GM23338 (cell line): ENCODE measurements at regions not wholly inside any gene's neighbourhood (a gene's known extent, or its start where the extent isn't known, plus 50 kb on each side); places are given as distances from the start of the nearest gene placed in this dataset.

Experiments used
- ATAC-seq: fragments of 200-7000 bp; cut with Tn5 transposase; 3 replicates; pipeline ENCODE4 v1.9.1; 2020
- DNase-seq: peaks from one replicate; pipeline ENCODE4 v3.0.0-alpha.2; 2015; ENCODE audit warnings: low spot score
- H2AFZ ChIP-seq: fragments of 200-600 bp; sonication (generic); 2 replicates; pipeline ENCODE4 v1.8.0; 2016; ENCODE audit warnings: antibody characterized with exemption, mild to moderate bottlenecking, moderate library complexity
- H3F3A ChIP-seq: fragments of 200-600 bp; sonication (generic); replicated peaks from 2 replicates; pipeline ENCODE4 v1.8.0; 2017; ENCODE audit warnings: antibody characterized with exemption, mixed run types, low read depth
- H3K27ac ChIP-seq: fragments of 200-600 bp; sonication (generic); 2 replicates; pipeline ENCODE4 v1.6.1; 2016; ENCODE audit warnings: low read depth
- H3K27me3 ChIP-seq: fragments of 200-600 bp; sonication (generic); 2 replicates; pipeline ENCODE4 v1.8.0; 2016; ENCODE audit warnings: mild to moderate bottlenecking, mixed run types, moderate library complexity; ENCODE audit not compliant: insufficient read depth
- H3K36me3 ChIP-seq: fragments of 200-600 bp; sonication (generic); 2 replicates; pipeline ENCODE4 v1.8.0; 2016; ENCODE audit warnings: mild to moderate bottlenecking; ENCODE audit not compliant: insufficient read depth
- H3K4me1 ChIP-seq: fragments of 200-600 bp; sonication (generic); 2 replicates; pipeline ENCODE4 v1.8.0; 2016; ENCODE audit warnings: mild to moderate bottlenecking, moderate library complexity; ENCODE audit not compliant: insufficient read depth
- H3K4me2 ChIP-seq: fragments of 200-600 bp; sonication (generic); 2 replicates; pipeline ENCODE4 v1.7.1; 2017; ENCODE audit warnings: mixed run types
- H3K4me3 ChIP-seq: fragments of 200-600 bp; sonication (generic); 2 replicates; pipeline ENCODE4 v1.6.1; 2016; ENCODE audit warnings: mixed run types
- H3K79me2 ChIP-seq: fragments of 200-600 bp; sonication (generic); replicated peaks from 2 replicates; pipeline ENCODE4 v1.8.0; 2017; ENCODE audit warnings: mild to moderate bottlenecking; ENCODE audit not compliant: insufficient read depth
- H3K9me2 ChIP-seq: fragments of 200-600 bp; sonication (generic); 2 replicates; pipeline ENCODE4 v1.8.0; 2017; ENCODE audit not compliant: insufficient read depth
- H4K20me1 ChIP-seq: fragments of 200-600 bp; sonication (generic); replicated peaks from 2 replicates; pipeline ENCODE4 v1.8.0; 2017; ENCODE audit warnings: mild to moderate bottlenecking; ENCODE audit not compliant: insufficient read depth
- H3K27ac Mint-ChIP-seq: 2 replicates; pipeline ENCODE4 v1.8.0; 2020; ENCODE audit warnings: inconsistent platforms, mild to moderate bottlenecking, moderate library complexity, mixed read lengths
- H3K27me3 Mint-ChIP-seq: 3 replicates; pipeline ENCODE4 v1.8.0; 2022; ENCODE audit warnings: low read depth, mild to moderate bottlenecking, moderate library complexity, mixed read lengths, inconsistent platforms; ENCODE audit not compliant: insufficient read depth, poor library complexity
- H3K36me3 Mint-ChIP-seq: 3 replicates; pipeline ENCODE4 v1.8.0; 2021; ENCODE audit warnings: low read depth, mild to moderate bottlenecking, inconsistent platforms, moderate library complexity, mixed read lengths
- H3K4me1 Mint-ChIP-seq: 3 replicates; pipeline ENCODE4 v1.8.0; 2020; ENCODE audit warnings: mild to moderate bottlenecking, inconsistent platforms, mixed read lengths
- H3K4me3 Mint-ChIP-seq: 3 replicates; pipeline ENCODE4 v1.8.0; 2021; ENCODE audit warnings: moderate library complexity, mild to moderate bottlenecking, inconsistent platforms, mixed read lengths
- H3K9me3 Mint-ChIP-seq: 3 replicates; pipeline ENCODE4 v1.8.0; 2020; ENCODE audit warnings: moderate library complexity, mild to moderate bottlenecking, inconsistent platforms, mixed read lengths
- CTCF ChIP-seq, 2 experiments: fragments of 200-600 bp in 1 of 2; sonication (generic) in 1 of 2; conservative IDR thresholded peaks; 2 replicates each; pipeline versions ENCODE4 v1.5.1 to v1.6.1; 2016 to 2017; ENCODE audit warnings: antibody characterized with exemption in 2 of 2, low read depth in 2 of 2, mild to moderate bottlenecking in 2 of 2, moderate library complexity in 1 of 2
- EZH2 ChIP-seq: fragments of 200-600 bp; sonication (generic); IDR thresholded peaks from one replicate; pipeline ENCODE4 v1.8.0; 2017; ENCODE audit warnings: antibody characterized with exemption, mild to moderate bottlenecking, low read depth; ENCODE audit not compliant: unreplicated experiment
- EZH2phosphoT487 ChIP-seq: fragments of 200-600 bp; sonication (generic); IDR thresholded peaks from one replicate; pipeline ENCODE4 v1.8.1; 2018; ENCODE audit warnings: antibody characterized with exemption; ENCODE audit not compliant: unreplicated experiment
- NANOG ChIP-seq: IDR thresholded peaks from 2 replicates; pipeline ENCODE4 v1.6.1; 2016; ENCODE audit warnings: antibody characterized with exemption, borderline replicate concordance
- STAT1 ChIP-seq: IDR thresholded peaks from one replicate; pipeline ENCODE4 v1.6.1; 2016; ENCODE audit warnings: antibody characterized with exemption; ENCODE audit not compliant: unreplicated experiment
- ZNF331 ChIP-seq: fragments of 250-450 bp; sonication (Bioruptor Pico); IDR thresholded peaks from 2 replicates; pipeline ENCODE4 v1.5.0; 2020; ENCODE audit warnings: low read depth, mild to moderate bottlenecking, moderate library complexity
- ZNF462 ChIP-seq: fragments of 250-450 bp; sonication (Bioruptor Pico); IDR thresholded peaks from 2 replicates; pipeline ENCODE4 v1.5.0; 2020; ENCODE audit warnings: mild to moderate bottlenecking, moderate library complexity
- TF ChIP-seq, protein P1 (sequence below): IDR thresholded peaks from 2 replicates; pipeline ENCODE4 v1.6.1; 2016; ENCODE audit warnings: antibody characterized with exemption

DNA sequence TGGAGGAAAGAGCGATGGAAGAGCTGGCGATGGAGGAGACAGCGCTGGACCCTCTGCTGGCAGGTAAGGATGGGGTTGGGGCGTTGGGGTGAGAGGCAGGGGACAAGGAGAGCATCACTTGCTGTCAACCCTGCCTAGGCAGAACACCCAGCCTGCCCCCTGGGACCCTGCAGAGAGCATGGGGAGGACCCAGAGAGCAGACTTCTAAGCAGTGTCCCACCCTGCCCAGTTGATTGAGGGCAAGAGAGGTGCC is 111.6 kb upstream of the ANO1 start (continued):
- TF ChIP-seq ZNF462 (CRISPR knock-in tag) = no peak
- no peak for TF ChIP-seq EZH2phosphoT487
- TF ChIP-seq, protein P1, sequence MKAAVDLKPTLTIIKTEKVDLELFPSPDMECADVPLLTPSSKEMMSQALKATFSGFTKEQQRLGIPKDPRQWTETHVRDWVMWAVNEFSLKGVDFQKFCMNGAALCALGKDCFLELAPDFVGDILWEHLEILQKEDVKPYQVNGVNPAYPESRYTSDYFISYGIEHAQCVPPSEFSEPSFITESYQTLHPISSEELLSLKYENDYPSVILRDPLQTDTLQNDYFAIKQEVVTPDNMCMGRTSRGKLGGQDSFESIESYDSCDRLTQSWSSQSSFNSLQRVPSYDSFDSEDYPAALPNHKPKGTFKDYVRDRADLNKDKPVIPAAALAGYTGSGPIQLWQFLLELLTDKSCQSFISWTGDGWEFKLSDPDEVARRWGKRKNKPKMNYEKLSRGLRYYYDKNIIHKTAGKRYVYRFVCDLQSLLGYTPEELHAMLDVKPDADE = no peak
- no peak for TF ChIP-seq NANOG

DNA sequence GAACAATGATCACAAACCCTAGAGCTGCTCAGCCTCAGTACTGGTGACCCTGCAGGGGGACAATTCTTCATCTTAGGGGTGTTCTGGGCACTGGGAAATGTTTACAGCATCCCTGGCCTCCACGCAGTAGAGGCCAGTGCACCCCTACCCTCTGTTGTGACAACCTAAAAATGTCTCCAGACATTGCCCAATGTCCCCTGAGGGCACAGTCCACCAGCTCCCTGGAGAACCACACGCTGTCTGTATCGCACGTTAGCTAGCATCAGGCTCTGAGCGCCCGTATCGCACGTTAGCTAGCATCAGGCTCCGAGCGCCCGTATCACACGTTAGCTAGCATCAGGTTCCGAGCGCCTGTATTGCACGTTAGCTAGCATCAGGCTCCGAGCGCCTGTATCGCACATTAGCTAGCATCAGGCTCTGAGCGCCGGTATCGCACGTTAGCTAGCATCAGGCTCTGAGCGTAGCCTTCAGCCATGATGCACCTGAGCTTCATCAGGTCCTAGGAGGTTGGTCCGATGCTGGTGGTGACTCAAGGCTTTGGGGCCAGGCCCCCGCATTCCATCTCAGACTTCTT is 111.1 kb upstream of the ANO1 start:
- no peak overlapping the region for H3K27ac Mint-ChIP-seq
- no peak overlapping the region for H3K27ac ChIP-seq
- peaks cover 18% of the 10 kb centered on the region for H3K4me1 ChIP-seq
- H3K36me3 ChIP-seq = no peaks in the 10 kb centered on the region
- H3K79me2 ChIP-seq = no peaks in the 10 kb centered on the region
- H3K27me3 Mint-ChIP-seq = peaks cover 14% of the 10 kb centered on the region
- H3K4me3 ChIP-seq = no peak overlapping the region
- no peak for DNase-seq
- no peak overlapping the region for H3K4me3 Mint-ChIP-seq
- no peaks in the 10 kb centered on the region for H3F3A ChIP-seq
- H3K4me1 Mint-ChIP-seq = peaks cover 41% of the 10 kb centered on the region
- no peak overlapping the region for H2AFZ ChIP-seq
- ATAC-seq = no peak
- no peak overlapping the region for H3K4me2 ChIP-seq
- no peaks in the 10 kb centered on the region for H3K9me2 ChIP-seq
- H3K27me3 ChIP-seq = no peaks in the 10 kb centered on the region
- peaks cover 1% of the 10 kb centered on the region; the same call in 2 of the 3 replicates for H3K9me3 Mint-ChIP-seq
- H3K36me3 Mint-ChIP-seq = no peaks in the 10 kb centered on the region; the same call in 2 of the 3 replicates
- H4K20me1 ChIP-seq = no peaks in the 10 kb centered on the region
- TF ChIP-seq CTCF (conservative IDR thresholded peaks at IDR 0.05; ENCODE audit: low read depth in 2 of 2) = no peak
- no peak for TF ChIP-seq EZH2
- no peak for TF ChIP-seq STAT1
- TF ChIP-seq ZNF331 (CRISPR knock-in tag) = no peak
